OCI-LY1 (cell line): ENCODE measurements at regions not wholly inside any gene's neighbourhood (a gene's known extent, or its start where the extent isn't known, plus 50 kb on each side); places are given as distances from the start of the nearest gene placed in this dataset.

ENCODE experiments used
- H2AFZ ChIP-seq: fragments of 200-600 bp; sonication (generic), shearing (Covaris generic); 2 replicates; pipeline ENCODE4 v1.6.0; 2014; ENCODE audit warnings: antibody characterized with exemption, mild to moderate bottlenecking, low read length
- H3F3A ChIP-seq: fragments of 200-600 bp; sonication (generic), shearing (Covaris generic); 2 replicates; pipeline ENCODE4 v1.6.0; 2014; ENCODE audit warnings: mild to moderate bottlenecking, antibody characterized with exemption, low read length, moderate library complexity; ENCODE audit not compliant: insufficient read depth
- H3K27ac ChIP-seq: fragments of 200-600 bp; sonication (generic); 2 replicates; pipeline ENCODE4 v1.5.1; 2014; ENCODE audit warnings: low read length, mixed run types, mild to moderate bottlenecking, low read depth; ENCODE audit not compliant: poor library complexity, severe bottlenecking
- H3K27me3 ChIP-seq: fragments of 200-600 bp; sonication (generic); 2 replicates; pipeline ENCODE4 v1.6.0; 2014; ENCODE audit warnings: antibody characterized with exemption, mild to moderate bottlenecking, low read length, moderate library complexity; ENCODE audit not compliant: insufficient read depth
- H3K36me3 ChIP-seq: fragments of 200-600 bp; sonication (generic); 2 replicates; pipeline ENCODE4 v1.6.1; 2014; ENCODE audit warnings: mild to moderate bottlenecking, antibody characterized with exemption, low read length, moderate library complexity, mixed read lengths; ENCODE audit not compliant: insufficient read depth
- H3K4me1 ChIP-seq: fragments of 200-600 bp; sonication (generic); 2 replicates; pipeline ENCODE4 v1.5.1; 2014; ENCODE audit warnings: mild to moderate bottlenecking, low read length, moderate library complexity; ENCODE audit not compliant: insufficient read depth, severe bottlenecking
- H3K4me2 ChIP-seq: fragments of 200-600 bp; sonication (generic), shearing (Covaris generic); 2 replicates; pipeline ENCODE4 v1.6.1; 2014; ENCODE audit warnings: low read length
- H3K4me3 ChIP-seq: fragments of 200-600 bp; sonication (generic); 2 replicates; pipeline ENCODE4 v1.5.1; 2014; ENCODE audit warnings: low read length, low read depth, mild to moderate bottlenecking, mixed read lengths; ENCODE audit not compliant: poor library complexity, severe bottlenecking
- H3K79me2 ChIP-seq: fragments of 200-600 bp; shearing (Covaris generic); 2 replicates; pipeline ENCODE4 v1.6.1; 2016; ENCODE audit warnings: mixed run types, low read length, mixed read lengths; ENCODE audit not compliant: insufficient read depth
- H3K9ac ChIP-seq: fragments of 200-600 bp; sonication (generic), shearing (Covaris generic); 2 replicates; pipeline ENCODE4 v1.6.1; 2014; ENCODE audit warnings: mild to moderate bottlenecking, low read length, mixed read lengths
- H3K9me2 ChIP-seq: fragments of 200-600 bp; sonication (generic), shearing (Covaris generic); 2 replicates; pipeline ENCODE4 v1.6.1; 2014; ENCODE audit warnings: low read depth, mild to moderate bottlenecking, low read length, mixed read lengths
- H3K9me3 ChIP-seq: fragments of 200-600 bp; shearing (Covaris generic); 2 replicates; pipeline ENCODE4 v1.6.1; 2014; ENCODE audit warnings: low read length, mixed read lengths
- H4K20me1 ChIP-seq: fragments of 200-600 bp; sonication (generic), shearing (Covaris generic); 2 replicates; pipeline ENCODE4 v1.6.0; 2016; ENCODE audit warnings: mild to moderate bottlenecking, low read length; ENCODE audit not compliant: insufficient read depth
- CTCF ChIP-seq: fragments of 200-600 bp; sonication (generic), shearing (Covaris generic); IDR thresholded peaks from 2 replicates; pipeline ENCODE4 v1.5.1; 2017; ENCODE audit warnings: mild to moderate bottlenecking, antibody characterized with exemption, low read length, moderate library complexity, mixed read lengths
- EZH2 ChIP-seq: fragments of 200-600 bp; sonication (generic), shearing (Covaris generic); IDR thresholded peaks from 2 replicates; pipeline ENCODE4 v1.8.0; 2017; ENCODE audit warnings: borderline replicate concordance, mixed run types, mild to moderate bottlenecking, antibody characterized with exemption, low read length, moderate library complexity, mixed read lengths

GRCh38 chrX:111041018-111041462 lies 55.0 kb upstream of the PAK3 start:
- Histone ChIP-seq H3K79me2 (no peaks in the 10 kb centered on the region), H3K9me2 (no peaks in the 10 kb centered on the region), H3K4me1 (no peaks in the 10 kb centered on the region), H2AFZ (no peak overlapping the region), H3K36me3 (no peaks in the 10 kb centered on the region), H3K27me3 (no peaks in the 10 kb centered on the region), H3K9ac (no peak overlapping the region), H3K27ac (no peak overlapping the region), H3F3A (no peaks in the 10 kb centered on the region), H4K20me1 (no peaks in the 10 kb centered on the region), H3K9me3 (no peaks in the 10 kb centered on the region), H3K4me3 (no peak overlapping the region), H3K4me2 (no peak overlapping the region)
- TF ChIP-seq CTCF (no peak), EZH2 (no peak)

GRCh38 chrX:111040377-111041017 lies 55.5 kb upstream of the PAK3 start:
- no peaks in the 10 kb centered on the region for H3K9me2 ChIP-seq
- no peak overlapping the region for H2AFZ ChIP-seq
- no peak overlapping the region for H3K27ac ChIP-seq
- no peaks in the 10 kb centered on the region for H3K79me2 ChIP-seq
- no peak overlapping the region for H3K9ac ChIP-seq
- H3K4me2 ChIP-seq: no peak overlapping the region
- H3K27me3 ChIP-seq: no peaks in the 10 kb centered on the region
- no peaks in the 10 kb centered on the region for H3F3A ChIP-seq
- H4K20me1 ChIP-seq: no peaks in the 10 kb centered on the region
- TF ChIP-seq EZH2 (no peak), CTCF (no peak)
- no peak overlapping the region for H3K4me3 ChIP-seq
- H3K4me1 ChIP-seq: no peaks in the 10 kb centered on the region
- H3K9me3 ChIP-seq: no peaks in the 10 kb centered on the region
- H3K36me3 ChIP-seq: no peaks in the 10 kb centered on the region

- Histone ChIP-seq H3K4me3 (no peak overlapping the region), H3K27ac (no peak overlapping the region), H3K9me3 (no peaks in the 10 kb centered on the region), H3K9ac (no peak overlapping the region), H3K79me2 (no peaks in the 10 kb centered on the region), H3K4me1 (no peaks in the 10 kb centered on the region), H2AFZ (no peak overlapping the region), H3K9me2 (no peaks in the 10 kb centered on the region), H3K27me3 (no peaks in the 10 kb centered on the region), H4K20me1 (no peaks in the 10 kb centered on the region), H3F3A (no peaks in the 10 kb centered on the region), H3K4me2 (no peak overlapping the region), H3K36me3 (no peaks in the 10 kb centered on the region)
- TF ChIP-seq CTCF (no peak), EZH2 (no peak)
These were observed 56.4 kb upstream of the PAK3 start for GRCh38 chrX:111039606-111040005.
